GM18873 (cell line): ENCODE measurements at regions not wholly inside any gene's neighbourhood (a gene's known extent, or its start where the extent isn't known, plus 50 kb on each side); places are given as distances from the start of the nearest gene placed in this dataset.

Experiments used
- ATAC-seq: cut with Tn5 transposase; IDR thresholded peaks from one replicate; pipeline ENCODE4 v1.9.1; 2021; ENCODE audit warnings: mild to moderate bottlenecking, moderate library complexity, moderate number of reproducible peaks; ENCODE audit not compliant: unreplicated experiment, low FRiP score

- no peak for ATAC-seq
Observed at GRCh38 chr3:180184816-180185215, 148.1 kb upstream of the PEX5L start.

- no peak for ATAC-seq
Observed at GRCh38 chr3:180185650-180186049, 148.9 kb upstream of the PEX5L start.

- peak; percentile 80 for ATAC-seq
Observed at GRCh38 chr3:180188512-180189309, 152.0 kb upstream of the PEX5L start.

GRCh38 chr3:180189310-180189648 lies 152.5 kb upstream of the PEX5L start:
- ATAC-seq: no peak

- no peak for ATAC-seq
Observed at GRCh38 chr3:180196658-180197057, 159.9 kb upstream of the PEX5L start.

- no peak for ATAC-seq
Observed at GRCh38 chr3:180199417-180199995, 162.8 kb upstream of the PEX5L start.

- ATAC-seq: no peak
Observed at GRCh38 chr3:180215866-180216265, 179.1 kb upstream of the PEX5L start.

- ATAC-seq: no peak
Observed at GRCh38 chr3:180223268-180223667, 186.5 kb upstream of the PEX5L start.

- ATAC-seq: no peak
Observed at GRCh38 chr3:180229113-180229512, 192.4 kb upstream of the PEX5L start.

GRCh38 chr3:180239939-180240338 lies 203.2 kb upstream of the PEX5L start:
- ATAC-seq: no peak

- no peak for ATAC-seq
Observed at GRCh38 chr3:180246688-180247195, 210.0 kb upstream of the PEX5L start.

GRCh38 chr3:180250172-180250571 lies 213.4 kb upstream of the PEX5L start:
- no peak for ATAC-seq

GRCh38 chr3:180252683-180253082 lies 215.9 kb upstream of the PEX5L start:
- ATAC-seq: no peak

GRCh38 chr3:180253283-180253682 lies 216.5 kb upstream of the PEX5L start:
- ATAC-seq: no peak

GRCh38 chr3:180264479-180264878 lies 227.7 kb upstream of the PEX5L start:
- ATAC-seq: no peak

- no peak for ATAC-seq
Observed at GRCh38 chr3:180265551-180265950, 228.8 kb upstream of the PEX5L start.

GRCh38 chr3:180267202-180267843 lies 230.6 kb upstream of the PEX5L start:
- ATAC-seq: peak; percentile 99

- no peak for ATAC-seq
Observed at GRCh38 chr3:180274536-180274935, 237.8 kb upstream of the PEX5L start.

GRCh38 chr3:180275176-180275575 lies 238.4 kb upstream of the PEX5L start:
- no peak for ATAC-seq

GRCh38 chr3:180277041-180277440 lies 240.3 kb upstream of the PEX5L start:
- no peak for ATAC-seq

- ATAC-seq: peak; percentile 95
Observed at GRCh38 chr3:180278583-180279188, 241.9 kb upstream of the PEX5L start.
